ENCODE measurements at regions not wholly inside any gene's neighbourhood (a gene's known extent, or its start where the extent isn't known, plus 50 kb on each side); places are given as distances from the start of the nearest gene placed in this dataset.

DNA sequence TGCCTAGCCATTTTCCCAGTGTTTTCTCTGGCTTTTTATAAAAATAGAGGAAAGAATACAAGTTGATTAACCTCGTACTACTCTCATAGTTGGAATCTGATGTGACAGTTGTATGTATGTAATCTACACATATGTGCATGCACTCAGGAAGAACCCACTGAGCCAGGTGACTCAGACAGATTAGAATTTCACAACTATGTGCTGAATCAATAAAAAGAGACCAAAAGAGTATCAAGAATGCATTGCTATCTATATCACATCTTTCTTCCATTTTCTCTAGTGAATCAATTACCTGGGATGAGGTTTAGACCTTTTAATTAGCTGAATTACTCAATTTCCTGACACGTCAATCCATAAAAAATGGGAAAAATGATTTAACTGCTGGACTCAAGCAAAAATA lies 319.3 kb upstream of the ATP10A start:
- no peak for DNase-seq (ENCODE audit: low read depth)

DNA sequence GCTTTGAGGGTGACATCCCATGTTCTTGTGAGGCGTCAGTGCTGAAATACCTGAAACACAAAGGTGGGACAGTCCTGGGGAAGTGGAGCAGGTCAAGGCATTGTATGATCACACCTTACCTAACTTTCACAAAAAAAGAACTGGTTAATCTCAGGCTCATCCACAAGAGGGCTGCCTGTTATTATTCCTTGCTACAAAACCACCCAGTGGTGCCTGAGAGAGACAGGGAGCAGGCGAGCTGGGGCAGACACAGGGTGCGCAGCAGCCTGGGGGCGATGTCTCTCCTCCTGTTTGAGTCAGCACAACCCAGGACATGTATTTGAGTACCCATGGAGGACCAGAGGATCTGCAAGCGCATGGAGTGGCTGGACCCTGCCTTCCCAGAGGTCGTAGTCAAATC lies 316.8 kb upstream of the ATP10A start:
- DNase-seq (ENCODE audit: low read depth), result no peak

DNA sequence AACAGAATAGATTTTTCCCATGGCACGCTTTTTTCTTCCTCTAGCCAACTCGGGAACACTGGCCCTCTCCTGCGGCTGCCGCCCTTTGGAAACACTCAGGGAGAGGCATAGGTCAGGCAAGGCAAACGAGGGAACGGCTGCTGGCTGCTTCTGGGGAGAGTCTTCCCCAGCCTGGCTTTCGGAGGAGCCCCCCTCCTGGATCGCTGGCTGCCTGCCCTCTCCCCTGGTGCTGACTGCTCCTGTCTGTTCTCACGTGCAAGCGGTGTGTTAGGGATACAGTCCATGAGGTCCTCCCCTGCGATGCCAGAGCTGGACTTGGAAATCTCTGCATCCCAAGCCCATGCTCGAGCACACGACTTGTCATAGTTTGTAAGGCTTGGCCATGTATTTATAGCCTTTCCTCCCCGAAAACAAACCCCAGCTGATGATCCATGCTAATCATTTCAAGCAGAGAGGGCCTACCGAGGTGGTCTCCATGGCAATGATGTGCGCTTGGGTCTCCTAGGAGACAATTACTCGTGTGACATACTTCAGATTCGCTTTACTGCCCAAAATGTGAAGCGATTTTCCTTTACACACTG lies 315.6 kb upstream of the ATP10A start:
- no peak for DNase-seq (ENCODE audit: low read depth)

DNA sequence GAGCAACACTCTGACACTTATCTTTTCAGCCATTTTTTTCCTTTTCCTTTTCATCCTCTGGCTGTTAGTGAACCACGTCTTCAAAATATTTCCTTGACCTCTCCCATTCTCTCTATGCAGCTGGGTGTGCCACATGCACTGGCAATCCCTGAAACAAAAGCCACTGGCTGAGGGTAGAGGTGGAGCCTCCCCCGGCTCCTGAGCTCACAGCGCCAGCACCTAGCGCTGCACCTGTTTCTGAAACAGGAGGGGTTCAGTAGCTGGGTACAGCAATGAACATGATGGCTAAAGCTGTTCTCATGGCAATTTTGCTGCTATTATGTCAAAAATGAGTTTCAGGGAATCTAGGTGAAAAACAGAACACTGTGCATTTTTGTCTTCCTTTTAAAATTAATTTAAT lies 314.7 kb upstream of the ATP10A start:
- DNase-seq (ENCODE audit: low read depth), result no peak

DNA sequence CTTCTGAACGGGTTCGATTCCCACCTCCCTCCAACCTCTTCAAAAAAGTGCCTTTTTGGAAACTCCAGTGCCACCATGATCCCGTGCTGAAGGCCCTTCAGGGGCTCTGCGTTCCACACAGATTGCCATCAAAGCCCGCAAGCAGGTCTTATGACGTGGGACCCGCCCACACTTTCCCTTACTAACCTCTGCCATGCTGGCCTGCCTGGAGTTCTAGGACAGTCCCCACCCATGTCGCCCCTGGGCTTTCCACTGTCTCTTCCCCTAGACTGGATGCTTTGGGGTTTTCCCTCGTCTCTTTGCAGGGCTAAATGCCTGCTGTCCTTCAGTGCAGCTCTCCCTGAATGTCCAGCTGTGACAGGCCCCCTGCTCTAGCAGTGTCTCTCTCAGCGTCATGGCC lies 313.7 kb upstream of the ATP10A start:
- no peak for DNase-seq (ENCODE audit: low read depth)

DNA sequence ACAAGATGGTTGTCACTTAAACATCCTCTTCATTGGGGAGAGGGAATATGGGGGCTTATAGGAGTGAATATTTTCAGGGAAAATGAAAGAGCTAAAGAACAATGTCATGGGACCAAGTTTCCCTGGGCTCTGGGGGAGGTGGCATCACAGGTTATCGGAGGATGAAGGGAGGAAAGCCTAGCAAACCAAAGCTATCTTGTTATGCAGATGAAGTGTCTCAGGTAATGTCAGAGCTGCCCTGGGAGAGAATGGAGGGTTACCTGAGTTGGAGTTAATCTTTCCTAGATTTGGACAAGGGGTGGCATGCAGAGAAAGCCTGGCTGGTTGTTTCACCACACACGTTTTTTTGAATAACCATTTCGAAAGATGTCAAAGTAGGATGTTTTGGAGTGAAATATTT lies 308.1 kb upstream of the ATP10A start:
- DNase-seq (ENCODE audit: low read depth), result no peak

DNA sequence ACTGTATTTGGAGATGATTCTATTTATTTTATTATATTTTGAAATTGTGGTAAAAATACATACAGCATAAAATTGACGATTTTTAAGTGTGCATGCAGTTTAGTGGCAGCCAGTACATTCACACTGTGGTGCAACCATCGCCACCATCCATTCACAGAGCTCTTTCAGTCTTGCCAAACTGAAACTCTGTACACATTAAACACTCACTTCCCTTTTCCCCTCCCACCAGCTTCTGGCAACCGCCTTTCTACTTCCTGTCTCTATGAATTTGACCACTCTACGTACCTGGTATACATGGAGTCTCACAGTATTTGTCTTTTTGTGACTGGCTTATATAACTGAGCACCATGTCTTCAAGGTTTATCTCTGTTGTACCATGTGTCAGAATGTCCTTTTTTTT lies 303.3 kb upstream of the ATP10A start:
- DNase-seq (ENCODE audit: low read depth), result no peak

DNA sequence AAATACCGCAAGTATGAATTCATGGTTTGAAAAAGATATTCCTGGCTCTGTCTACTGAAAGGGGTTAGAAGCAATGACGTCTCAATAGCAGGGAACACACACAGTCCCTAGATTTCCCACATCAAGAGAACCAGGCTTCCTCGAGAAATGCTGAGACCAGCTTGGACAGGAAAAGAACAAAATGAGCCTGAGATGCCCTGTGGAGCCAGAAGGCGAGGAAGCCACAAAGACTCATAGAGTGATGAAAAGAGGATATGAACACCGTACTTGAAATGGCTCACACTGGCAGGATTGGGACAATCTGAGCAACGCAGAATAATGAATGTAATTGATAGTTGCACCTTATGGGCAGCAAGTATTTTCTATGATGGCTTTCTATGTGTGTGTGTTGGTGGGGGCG lies 302.4 kb upstream of the ATP10A start:
- DNase-seq (ENCODE audit: low read depth), result no peak

DNA sequence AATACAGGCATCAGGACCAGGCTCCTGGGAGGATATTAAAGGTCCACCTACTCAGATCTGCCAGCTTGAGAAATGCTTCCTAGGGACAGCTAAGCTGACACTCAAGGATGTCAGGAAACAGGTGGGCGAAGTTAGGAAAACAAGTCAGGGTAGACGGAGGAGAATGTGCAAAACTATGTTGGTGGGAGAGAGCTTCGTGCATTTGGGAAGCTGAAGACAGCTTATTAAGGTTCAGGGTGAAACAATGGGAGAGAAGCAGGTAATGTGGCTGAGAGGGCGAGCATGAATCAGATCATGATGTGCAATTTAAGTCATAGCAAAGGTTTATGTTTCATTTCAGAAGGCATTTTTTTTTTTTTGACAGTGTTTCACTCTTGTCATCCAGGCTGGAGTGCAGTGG lies 297.2 kb upstream of the ATP10A start:
- no peak for DNase-seq (ENCODE audit: low read depth)

DNA sequence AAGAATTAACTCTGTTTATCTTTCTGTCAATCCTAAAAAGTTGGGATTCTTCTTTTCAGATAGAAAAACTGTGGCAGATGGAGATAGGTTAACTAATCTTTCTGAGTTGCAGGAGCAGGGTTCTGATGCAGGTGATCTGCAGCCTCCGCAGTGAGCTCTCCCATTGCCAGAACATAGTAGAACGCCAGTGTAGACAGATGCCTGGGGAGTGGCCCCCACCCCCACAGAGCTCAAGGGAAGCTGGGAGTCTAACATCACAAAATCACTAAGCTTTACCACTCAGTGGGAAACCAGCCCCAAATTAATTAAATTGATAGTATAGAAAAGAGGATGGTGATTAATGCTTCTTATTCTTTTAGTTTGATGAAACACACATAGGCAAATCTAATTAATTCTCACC lies 295.0 kb upstream of the ATP10A start:
- no peak for DNase-seq (ENCODE audit: low read depth)

DNA sequence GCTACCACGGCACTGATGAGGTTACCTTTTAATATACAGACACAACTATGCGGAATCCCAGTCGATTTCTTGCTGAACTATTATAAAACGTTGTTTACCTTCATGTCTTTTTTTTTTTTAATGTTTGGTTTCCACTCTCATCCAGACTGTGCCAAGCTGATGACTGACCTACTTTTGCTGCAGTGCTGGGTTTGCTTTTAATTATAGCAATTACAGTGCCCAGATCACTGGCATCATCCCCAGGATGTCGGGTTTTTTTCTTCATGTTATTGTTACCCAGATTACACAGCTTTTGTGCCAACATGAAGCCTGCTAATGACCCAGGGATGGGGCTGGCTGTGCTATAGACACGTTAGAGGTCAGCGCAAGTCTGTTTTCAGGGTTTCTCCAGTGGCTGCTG lies 294.0 kb upstream of the ATP10A start:
- DNase-seq (ENCODE audit: low read depth), result no peak

DNA sequence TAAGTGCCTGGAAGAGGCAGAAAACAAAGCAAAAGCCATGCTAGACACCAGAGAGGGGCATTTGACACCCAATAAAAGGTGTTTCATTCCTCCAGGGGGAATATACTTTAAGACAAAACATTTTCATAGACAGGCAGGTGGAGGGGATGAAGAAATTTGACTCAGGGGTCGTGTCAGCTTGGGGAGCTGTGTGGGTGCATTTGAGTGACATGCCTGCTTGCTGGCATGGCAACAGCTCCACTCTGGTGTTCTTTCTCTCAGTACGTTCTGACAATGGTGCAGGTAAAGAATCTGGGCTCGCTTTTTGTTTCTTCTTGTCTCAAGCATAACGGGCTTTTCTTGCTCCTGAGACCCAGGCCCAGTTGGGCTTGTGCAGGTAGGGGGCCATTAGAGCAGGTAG lies 292.9 kb upstream of the ATP10A start:
- DNase-seq (ENCODE audit: low read depth), result no peak

DNA sequence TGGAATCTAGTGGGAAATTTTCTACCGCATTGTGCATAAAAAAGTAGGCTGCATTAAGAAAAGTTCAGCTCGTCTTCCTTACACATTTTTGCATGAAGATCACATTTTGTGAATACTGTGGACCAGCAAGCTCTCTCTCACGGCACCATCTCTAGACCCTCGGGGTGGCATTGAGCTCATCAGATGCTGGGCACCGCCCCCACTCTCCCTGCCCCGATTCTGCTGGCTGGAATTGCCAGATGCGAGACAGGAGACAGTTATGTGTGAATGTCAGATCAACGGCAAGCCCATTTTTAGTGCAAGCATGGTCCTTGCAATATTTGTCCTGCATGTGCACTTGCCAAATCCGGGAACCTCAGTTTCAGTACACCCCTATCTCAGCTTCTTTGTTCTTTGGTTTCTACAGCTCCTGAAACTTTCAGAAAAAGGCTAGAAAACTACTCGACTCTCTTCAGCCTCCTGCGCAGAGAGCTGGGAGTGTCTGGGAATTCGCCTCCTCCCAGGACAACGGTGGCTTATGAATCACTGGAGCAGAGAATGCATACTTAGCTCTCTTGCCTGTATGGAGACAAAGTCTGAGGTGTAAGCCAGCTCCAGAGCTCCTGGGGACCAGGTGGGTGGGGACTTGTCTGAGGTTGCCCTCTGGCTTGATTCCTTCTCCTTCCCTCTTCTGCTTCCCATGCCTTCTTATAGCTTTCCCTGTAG lies 285.2 kb upstream of the ATP10A start:
- no peak for DNase-seq (ENCODE audit: low read depth)

DNA sequence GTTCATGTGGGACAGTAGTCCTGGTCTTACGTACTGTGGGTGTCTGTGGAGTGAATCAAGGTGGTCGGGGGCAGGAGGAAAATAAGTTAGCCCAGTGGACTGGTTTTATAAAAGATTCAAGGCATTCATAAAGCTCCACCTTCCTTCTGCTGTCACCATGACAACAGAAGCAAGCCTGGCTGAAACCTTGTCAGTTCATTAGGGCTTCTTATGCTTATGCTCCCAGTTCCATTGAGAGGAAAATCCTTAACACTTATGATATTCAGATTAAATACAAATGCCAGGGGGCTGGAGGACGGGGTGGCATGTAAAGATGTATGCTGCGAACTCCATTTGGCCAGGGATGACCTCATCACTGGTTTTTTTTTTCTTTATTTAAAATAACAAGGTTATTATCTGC lies 283.1 kb upstream of the ATP10A start:
- DNase-seq (ENCODE audit: low read depth), result no peak

DNA sequence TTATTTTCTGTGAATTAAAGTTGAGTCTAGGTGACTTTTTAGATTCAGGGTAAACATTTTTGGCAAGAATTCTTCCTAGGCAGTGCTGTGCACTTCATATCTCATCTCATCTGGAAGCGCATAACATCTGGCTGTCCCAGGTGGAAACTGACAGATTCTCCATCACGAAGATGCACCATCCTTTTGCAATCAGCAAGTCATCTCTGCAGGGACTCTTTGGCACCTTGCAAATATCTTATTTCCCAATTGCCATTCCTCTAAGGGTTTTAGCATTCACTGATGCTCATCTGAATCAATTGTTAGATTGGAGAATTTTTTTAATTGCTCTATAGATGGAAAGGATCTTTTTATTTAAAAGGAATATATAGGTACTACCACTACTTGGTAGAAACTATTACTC lies 282.7 kb upstream of the ATP10A start:
- DNase-seq (ENCODE audit: low read depth), result no peak

DNA sequence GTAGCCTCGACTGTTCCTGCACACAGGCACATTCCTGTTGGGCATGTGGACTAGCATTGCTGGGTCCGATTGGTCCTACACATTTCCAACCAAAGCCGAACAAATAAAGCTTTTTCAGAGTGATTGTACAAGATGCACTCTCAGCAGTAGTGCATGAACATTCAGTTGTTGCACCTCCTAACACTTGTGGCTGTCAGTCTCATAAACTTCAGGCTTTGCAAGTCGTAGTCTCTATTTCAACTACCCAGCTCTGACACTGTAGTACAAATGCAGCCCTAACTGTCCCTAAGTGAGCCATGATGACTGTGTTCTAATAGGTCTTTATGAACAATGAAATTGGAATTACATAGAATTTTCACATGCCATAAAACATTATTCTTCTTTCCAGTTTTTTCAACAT lies 281.7 kb upstream of the ATP10A start:
- DNase-seq (ENCODE audit: low read depth), result no peak

DNA sequence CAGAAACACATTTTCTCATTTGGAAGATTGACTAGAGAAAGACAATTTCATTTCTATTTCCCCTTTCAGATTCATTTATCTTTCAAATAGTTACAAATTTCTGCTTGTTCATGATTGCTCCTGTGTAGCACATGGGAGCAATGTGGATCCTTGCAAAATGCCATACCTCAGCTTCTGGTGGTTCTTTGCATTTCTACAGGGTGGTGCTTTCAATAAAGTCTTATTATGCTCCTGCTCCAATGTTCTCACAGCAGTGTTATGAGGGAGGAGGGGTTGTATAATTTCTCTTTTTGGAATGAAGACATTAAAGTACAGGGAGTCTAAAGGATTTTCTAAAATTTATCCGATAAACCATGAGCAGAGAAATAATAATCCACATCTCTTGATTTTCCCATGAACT lies 280.1 kb upstream of the ATP10A start:
- DNase-seq (ENCODE audit: low read depth), result no peak

DNA sequence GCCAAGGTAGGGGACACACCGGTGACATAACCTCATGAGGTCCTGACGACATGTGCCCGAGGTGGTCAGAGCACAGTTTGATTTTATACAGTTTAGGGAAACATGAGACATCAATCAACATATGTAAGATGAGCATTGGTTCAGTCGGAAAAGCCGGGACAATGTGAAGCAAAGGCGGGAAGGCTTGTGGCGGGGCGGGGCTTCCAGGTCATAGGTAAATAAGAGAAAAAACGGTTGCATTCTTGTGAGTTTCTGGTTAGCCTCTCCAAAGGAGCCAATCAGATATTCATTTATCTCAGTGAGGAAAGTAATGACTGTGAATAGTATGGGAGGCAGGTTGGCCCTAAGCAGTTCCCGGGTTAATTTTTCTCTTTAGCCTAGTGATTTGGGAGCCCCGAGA lies 271.7 kb upstream of the ATP10A start:
- no peak for DNase-seq (ENCODE audit: low read depth)

DNA sequence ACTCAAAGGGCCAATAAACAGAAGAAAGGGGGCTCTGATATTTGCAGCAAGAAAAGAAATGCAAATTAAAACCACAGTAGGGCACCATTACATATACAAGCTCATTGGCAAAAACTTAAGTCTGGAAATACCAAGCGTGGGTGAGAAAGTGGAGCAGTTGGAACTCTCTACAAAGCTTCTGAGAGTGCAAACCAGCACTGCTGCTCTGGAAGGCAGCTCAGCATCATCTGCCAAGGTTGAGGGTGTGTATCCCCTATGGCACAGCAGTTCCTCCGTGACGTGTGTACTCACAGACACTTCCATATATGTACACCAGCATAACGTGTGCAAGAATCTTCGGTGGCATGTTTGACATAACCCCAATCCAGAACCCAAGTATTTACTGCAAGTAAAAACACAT lies 271.0 kb upstream of the ATP10A start:
- DNase-seq (ENCODE audit: low read depth), result no peak

DNA sequence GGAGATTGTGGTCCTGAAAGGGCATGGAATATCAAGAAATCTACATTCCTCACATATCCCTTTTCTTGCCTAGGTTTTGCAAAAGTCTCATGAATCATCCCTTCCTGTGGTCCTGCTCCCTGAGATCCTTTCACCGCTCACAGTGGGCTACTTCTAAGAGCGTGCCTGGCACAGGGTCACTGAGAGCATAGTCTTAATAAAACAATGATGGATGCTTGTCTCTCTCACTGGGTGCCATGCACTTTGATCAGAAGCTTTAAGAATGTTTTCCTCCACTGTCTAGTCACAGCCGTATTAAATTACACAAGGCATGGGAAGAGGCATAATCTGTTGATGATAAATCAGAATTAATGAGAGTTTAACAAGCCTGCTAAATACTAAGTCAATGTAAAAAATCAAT lies 269.7 kb upstream of the ATP10A start:
- no peak for DNase-seq (ENCODE audit: low read depth)

DNA sequence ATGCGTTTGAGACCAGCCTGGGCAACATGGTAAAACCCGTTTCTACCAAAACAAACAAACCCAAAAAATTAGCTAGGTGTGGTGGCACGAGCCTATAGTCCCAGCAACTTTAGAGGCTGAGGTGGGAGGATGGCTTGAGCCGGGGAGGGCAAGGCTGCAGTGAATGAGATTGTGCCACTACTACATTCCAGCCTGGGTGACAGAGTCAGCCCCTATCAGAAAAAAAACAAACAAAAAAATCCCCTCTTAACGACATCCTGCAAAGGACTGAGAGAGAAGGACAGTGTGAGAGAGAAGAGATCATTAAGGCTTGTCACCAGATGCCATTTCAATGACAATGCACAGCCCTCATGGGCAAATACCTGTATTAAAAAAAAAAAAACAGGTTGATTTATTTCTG lies 266.7 kb upstream of the ATP10A start:
- no peak for DNase-seq (ENCODE audit: low read depth)

DNA sequence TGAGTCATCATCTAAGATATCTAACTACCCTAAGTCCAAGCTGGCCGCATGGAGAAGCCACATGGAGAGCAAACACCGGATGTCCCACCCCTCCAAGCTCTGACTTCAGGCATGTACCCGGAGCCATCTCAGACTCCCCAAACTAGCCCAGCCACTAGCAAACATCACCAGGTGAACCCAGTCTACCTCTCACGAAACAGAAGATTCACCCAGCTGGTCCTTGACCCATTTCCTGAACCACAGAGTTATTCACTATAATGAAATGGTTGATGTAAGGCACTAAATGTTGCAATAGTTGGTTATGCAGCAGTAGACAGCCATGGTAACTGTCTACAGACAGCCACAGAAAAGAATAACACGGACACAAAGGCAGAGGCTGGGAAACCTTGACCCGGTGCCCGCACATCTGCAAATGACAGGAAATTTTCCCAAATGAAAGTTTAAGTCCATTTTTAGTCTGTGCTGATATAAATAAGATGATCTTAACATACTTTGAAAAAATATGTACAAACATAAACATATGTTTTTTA lies 265.5 kb upstream of the ATP10A start:
- no peak for DNase-seq (ENCODE audit: low read depth)

DNA sequence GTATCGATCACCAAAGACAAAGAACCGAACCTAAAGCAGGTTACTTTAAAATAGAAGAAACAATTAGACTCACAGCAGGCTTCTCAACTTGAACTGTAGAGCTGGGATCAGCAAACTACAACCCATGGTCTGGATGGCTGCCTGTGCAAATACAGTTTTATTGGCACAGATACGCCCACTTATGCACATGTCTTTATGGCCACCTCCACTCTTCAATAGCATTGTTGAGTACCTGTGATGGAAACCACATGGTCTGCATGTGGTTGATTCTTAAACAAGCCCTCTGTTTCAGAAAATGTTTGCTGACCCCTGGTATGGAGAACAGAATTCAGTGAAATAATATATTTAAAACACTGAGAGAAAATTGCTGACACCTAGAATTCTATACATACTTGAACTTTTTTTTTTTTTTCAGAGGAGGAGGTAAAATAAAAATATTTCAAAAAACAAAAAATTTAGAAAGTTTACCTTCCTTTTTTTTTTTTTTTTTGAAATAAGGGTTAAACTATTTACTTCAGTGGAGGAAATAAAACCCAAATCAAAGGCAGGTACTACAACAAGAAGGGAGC lies 263.8 kb upstream of the ATP10A start:
- no peak for DNase-seq (ENCODE audit: low read depth)

DNA sequence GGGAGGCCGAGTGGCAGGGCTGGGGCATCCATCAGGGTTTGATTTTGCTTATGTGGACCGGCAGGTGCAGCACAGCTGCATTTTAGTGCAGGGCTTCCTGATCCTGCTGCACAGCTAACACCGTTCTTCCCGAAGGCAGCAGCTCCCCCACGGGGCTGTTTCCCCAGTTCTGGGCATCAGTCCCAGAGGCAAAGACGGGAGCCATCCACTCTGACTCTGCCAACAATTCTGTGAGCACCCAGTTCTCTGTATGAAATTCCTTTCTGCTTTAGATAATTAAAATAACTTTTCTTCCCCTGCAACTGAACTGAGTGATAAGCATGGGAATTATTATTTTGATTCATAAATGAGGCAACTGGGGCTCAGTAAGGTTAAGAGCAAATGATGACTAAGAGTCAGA lies 262.9 kb upstream of the ATP10A start:
- no peak for DNase-seq (ENCODE audit: low read depth)

All from GM04504 (cell line).